ENCODE measurements at regions not wholly inside any gene's neighbourhood (a gene's known extent, or its start where the extent isn't known, plus 50 kb on each side); places are given as distances from the start of the nearest gene placed in this dataset.

- DNase-seq (ENCODE audit: low spot score) = no peak
- no peak overlapping the region for H3K27ac ChIP-seq
- no peak overlapping the region for H3K4me3 ChIP-seq
- no peak for TF ChIP-seq CTCF (IDR thresholded peaks at IDR 0.05)
Observed at GRCh38 chr17:53006006-53006405, 816.7 kb upstream of the KIF2B start.

- no peak for TF ChIP-seq CTCF (IDR thresholded peaks at IDR 0.05)
Observed at GRCh38 chr17:53004902-53005301, 817.8 kb upstream of the KIF2B start.

GRCh38 chr17:52995881-52996280 is 826.8 kb upstream of the KIF2B start:
- TF ChIP-seq CTCF (IDR thresholded peaks at IDR 0.05) = no peak
- DNase-seq (ENCODE audit: low spot score) = no peak
- H3K27ac ChIP-seq = no peak overlapping the region
- no peak overlapping the region for H3K4me3 ChIP-seq

More at GRCh38 chr17:53004902-53005301, 817.8 kb upstream of the KIF2B start:
- Histone ChIP-seq H3K27ac (no peak overlapping the region), H3K4me3 (no peak overlapping the region)
- DNase-seq (ENCODE audit: low spot score) = no peak

GRCh38 chr17:52995147-52995546 is 827.6 kb upstream of the KIF2B start:
- no peak for TF ChIP-seq CTCF (IDR thresholded peaks at IDR 0.05)
- no peak overlapping the region for H3K4me3 ChIP-seq
- DNase-seq (ENCODE audit: low spot score) = no peak
- H3K27ac ChIP-seq = no peak overlapping the region

GRCh38 chr17:52986056-52986662 is 827.6 kb upstream of the CA10 start:
- Histone ChIP-seq H3K27ac (no peak overlapping the region), H3K4me3 (no peak overlapping the region)
- DNase-seq (ENCODE audit: low spot score) = no peak
- no peak for TF ChIP-seq CTCF (IDR thresholded peaks at IDR 0.05)

GRCh38 chr17:52982331-52982730 is 823.8 kb upstream of the CA10 start:
- no peak for TF ChIP-seq CTCF (IDR thresholded peaks at IDR 0.05)
- Histone ChIP-seq H3K27ac (no peak overlapping the region), H3K4me3 (no peak overlapping the region)
- no peak for DNase-seq (ENCODE audit: low spot score)

- H3K4me3 ChIP-seq = no peak overlapping the region
- TF ChIP-seq CTCF (IDR thresholded peaks at IDR 0.05) = no peak
- no peak for DNase-seq (ENCODE audit: low spot score)
- H3K27ac ChIP-seq = no peak overlapping the region
Observed at GRCh38 chr17:52979921-52980320, 821.4 kb upstream of the CA10 start.
